Retinal pigment epithelial cell (primary cell): ENCODE measurements at regions not wholly inside any gene's neighbourhood (a gene's known extent, or its start where the extent isn't known, plus 50 kb on each side); places are given as distances from the start of the nearest gene placed in this dataset.

Source experiments
- DNase-seq: peaks from one replicate; pipeline ENCODE4 v3.0.0-alpha.2; 2010; ENCODE audit warnings: low read depth
- H3K4me3 ChIP-seq: 2 replicates; pipeline ENCODE4 v1.5.1; 2011; ENCODE audit warnings: mild to moderate bottlenecking, low read length, control low read depth, moderate library complexity
- CTCF ChIP-seq: conservative IDR thresholded peaks from 2 replicates; pipeline ENCODE4 v1.5.1; 2011; ENCODE audit warnings: low read depth, low read length, control low read depth, inconsistent platforms

GRCh38 chr18:29879763-29880162 lies 1162.8 kb downstream of the DSC3 start:
- H3K4me3 ChIP-seq, result no peak overlapping the region
- peak; percentile 5 for TF ChIP-seq CTCF
- no peak for DNase-seq

- H3K4me3 ChIP-seq, result no peak overlapping the region
- TF ChIP-seq CTCF, result peak; percentile 64
- DNase-seq, result peak; percentile 23
Measured at GRCh38 chr18:29874519-29875098, 1167.9 kb downstream of the DSC3 start.

- H3K4me3 ChIP-seq, result no peak overlapping the region
- TF ChIP-seq CTCF, result no peak
Measured at GRCh38 chr18:29873211-29873610, 1169.3 kb downstream of the DSC3 start.

GRCh38 chr18:29871246-29871645 lies 1171.3 kb downstream of the DSC3 start:
- DNase-seq, result no peak
- TF ChIP-seq CTCF, result no peak
- no peak overlapping the region for H3K4me3 ChIP-seq

More at GRCh38 chr18:29873211-29873610, 1169.3 kb downstream of the DSC3 start:
- DNase-seq, result no peak

- no peak for DNase-seq
- TF ChIP-seq CTCF, result no peak
- no peak overlapping the region for H3K4me3 ChIP-seq
Measured at GRCh38 chr18:29862824-29863223, 1179.7 kb downstream of the DSC3 start.

GRCh38 chr18:29855637-29856036 lies 1186.9 kb downstream of the DSC3 start:
- no peak for DNase-seq
- no peak for TF ChIP-seq CTCF
- no peak overlapping the region for H3K4me3 ChIP-seq

GRCh38 chr18:29853126-29853525 lies 1189.4 kb downstream of the DSC3 start:
- H3K4me3 ChIP-seq, result no peak overlapping the region
- DNase-seq, result no peak
- no peak for TF ChIP-seq CTCF
